ENCODE measurements at regions not wholly inside any gene's neighbourhood (a gene's known extent, or its start where the extent isn't known, plus 50 kb on each side); places are given as distances from the start of the nearest gene placed in this dataset.

- TF ChIP-seq, protein P1, sequence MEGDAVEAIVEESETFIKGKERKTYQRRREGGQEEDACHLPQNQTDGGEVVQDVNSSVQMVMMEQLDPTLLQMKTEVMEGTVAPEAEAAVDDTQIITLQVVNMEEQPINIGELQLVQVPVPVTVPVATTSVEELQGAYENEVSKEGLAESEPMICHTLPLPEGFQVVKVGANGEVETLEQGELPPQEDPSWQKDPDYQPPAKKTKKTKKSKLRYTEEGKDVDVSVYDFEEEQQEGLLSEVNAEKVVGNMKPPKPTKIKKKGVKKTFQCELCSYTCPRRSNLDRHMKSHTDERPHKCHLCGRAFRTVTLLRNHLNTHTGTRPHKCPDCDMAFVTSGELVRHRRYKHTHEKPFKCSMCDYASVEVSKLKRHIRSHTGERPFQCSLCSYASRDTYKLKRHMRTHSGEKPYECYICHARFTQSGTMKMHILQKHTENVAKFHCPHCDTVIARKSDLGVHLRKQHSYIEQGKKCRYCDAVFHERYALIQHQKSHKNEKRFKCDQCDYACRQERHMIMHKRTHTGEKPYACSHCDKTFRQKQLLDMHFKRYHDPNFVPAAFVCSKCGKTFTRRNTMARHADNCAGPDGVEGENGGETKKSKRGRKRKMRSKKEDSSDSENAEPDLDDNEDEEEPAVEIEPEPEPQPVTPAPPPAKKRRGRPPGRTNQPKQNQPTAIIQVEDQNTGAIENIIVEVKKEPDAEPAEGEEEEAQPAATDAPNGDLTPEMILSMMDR (IDR thresholded peaks at IDR 0.05; ENCODE audit: insufficient read depth, low read depth, low read length) = no peak
- no peak for TF ChIP-seq EZH2 (IDR thresholded peaks at IDR 0.05; ENCODE audit: insufficient read depth, low read length)
Measured at GRCh38 chr16:79430191-79430678, 170.3 kb downstream of the MAF start.
